ENCODE measurements at regions not wholly inside any gene's neighbourhood (a gene's known extent, or its start where the extent isn't known, plus 50 kb on each side); places are given as distances from the start of the nearest gene placed in this dataset.

- Histone ChIP-seq H3K4me1 (no peaks in the 10 kb centered on the region), H3K9me3 (replicated peaks) (no peaks in the 10 kb centered on the region), H3K27ac (replicated peaks) (no peak overlapping the region), H3K27me3 (ENCODE audit: low read depth) (peaks cover 24% of the 10 kb centered on the region), H3K36me3 (no peaks in the 10 kb centered on the region), H3K4me3 (no peak overlapping the region)
- TF ChIP-seq, protein P1, sequence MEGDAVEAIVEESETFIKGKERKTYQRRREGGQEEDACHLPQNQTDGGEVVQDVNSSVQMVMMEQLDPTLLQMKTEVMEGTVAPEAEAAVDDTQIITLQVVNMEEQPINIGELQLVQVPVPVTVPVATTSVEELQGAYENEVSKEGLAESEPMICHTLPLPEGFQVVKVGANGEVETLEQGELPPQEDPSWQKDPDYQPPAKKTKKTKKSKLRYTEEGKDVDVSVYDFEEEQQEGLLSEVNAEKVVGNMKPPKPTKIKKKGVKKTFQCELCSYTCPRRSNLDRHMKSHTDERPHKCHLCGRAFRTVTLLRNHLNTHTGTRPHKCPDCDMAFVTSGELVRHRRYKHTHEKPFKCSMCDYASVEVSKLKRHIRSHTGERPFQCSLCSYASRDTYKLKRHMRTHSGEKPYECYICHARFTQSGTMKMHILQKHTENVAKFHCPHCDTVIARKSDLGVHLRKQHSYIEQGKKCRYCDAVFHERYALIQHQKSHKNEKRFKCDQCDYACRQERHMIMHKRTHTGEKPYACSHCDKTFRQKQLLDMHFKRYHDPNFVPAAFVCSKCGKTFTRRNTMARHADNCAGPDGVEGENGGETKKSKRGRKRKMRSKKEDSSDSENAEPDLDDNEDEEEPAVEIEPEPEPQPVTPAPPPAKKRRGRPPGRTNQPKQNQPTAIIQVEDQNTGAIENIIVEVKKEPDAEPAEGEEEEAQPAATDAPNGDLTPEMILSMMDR (IDR thresholded peaks at IDR 0.05; ENCODE audit: borderline replicate concordance), result no peak
- DNase-seq, result no peak
- intact Hi-C loops (cut with micrococcal nuclease), result no loop called here
Measured at GRCh38 chr14:56040121-56040520, 78.1 kb upstream of the PELI2 start.

GRCh38 chr14:56044196-56044595 is 74.0 kb upstream of the PELI2 start:
- H3K27me3 ChIP-seq (ENCODE audit: low read depth), result peaks cover 13% of the 10 kb centered on the region
- H3K4me3 ChIP-seq, result no peak overlapping the region
- H3K36me3 ChIP-seq, result no peaks in the 10 kb centered on the region
- no peak for DNase-seq
- H3K9me3 ChIP-seq (replicated peaks), result no peaks in the 10 kb centered on the region
- intact Hi-C loops (cut with micrococcal nuclease), result no loop called here
- TF ChIP-seq, protein P1 (IDR thresholded peaks at IDR 0.05; ENCODE audit: borderline replicate concordance), result no peak
- H3K4me1 ChIP-seq, result no peaks in the 10 kb centered on the region
- no peak overlapping the region for H3K27ac ChIP-seq (replicated peaks)

DNA sequence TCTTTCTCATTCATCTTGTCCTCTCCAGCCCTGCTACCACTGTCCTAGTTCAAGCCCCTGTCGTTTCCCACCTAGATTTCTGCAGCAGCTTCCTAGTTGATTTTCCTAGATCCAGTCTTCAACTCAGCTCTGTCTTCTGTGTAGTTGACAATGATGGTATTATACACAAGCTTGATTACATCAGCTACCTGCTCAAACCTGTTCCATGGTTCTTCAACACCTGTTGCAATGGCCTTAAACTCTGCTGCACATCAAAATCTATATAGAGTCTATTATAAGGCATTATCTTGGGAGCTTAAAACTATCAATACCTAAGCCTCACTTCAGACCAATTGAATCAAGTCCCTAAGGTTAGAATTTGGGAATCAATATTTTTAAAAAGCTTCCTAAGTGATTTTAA is 71.7 kb upstream of the PELI2 start:
- H3K36me3 ChIP-seq, result no peaks in the 10 kb centered on the region
- peaks cover 5% of the 10 kb centered on the region for H3K27me3 ChIP-seq (ENCODE audit: low read depth)
- H3K9me3 ChIP-seq (replicated peaks), result no peaks in the 10 kb centered on the region
- TF ChIP-seq, protein P1 (IDR thresholded peaks at IDR 0.05; ENCODE audit: borderline replicate concordance), result no peak
- no peaks in the 10 kb centered on the region for H3K4me1 ChIP-seq
- intact Hi-C loops (cut with micrococcal nuclease), result no loop called here
- H3K27ac ChIP-seq (replicated peaks), result no peak overlapping the region
- DNase-seq, result no peak
- no peak overlapping the region for H3K4me3 ChIP-seq

GRCh38 chr14:56046996-56047395 is 71.2 kb upstream of the PELI2 start:
- Histone ChIP-seq H3K27ac (replicated peaks) (no peak overlapping the region), H3K36me3 (no peaks in the 10 kb centered on the region), H3K4me1 (no peaks in the 10 kb centered on the region), H3K9me3 (replicated peaks) (no peaks in the 10 kb centered on the region), H3K27me3 (ENCODE audit: low read depth) (peaks cover 5% of the 10 kb centered on the region), H3K4me3 (no peak overlapping the region)
- no peak for DNase-seq
- intact Hi-C loops (cut with micrococcal nuclease), result no loop called here
- TF ChIP-seq, protein P1 (IDR thresholded peaks at IDR 0.05; ENCODE audit: borderline replicate concordance), result no peak

- H3K27me3 ChIP-seq (ENCODE audit: low read depth), result no peaks in the 10 kb centered on the region
- no peak for DNase-seq
- no peaks in the 10 kb centered on the region for H3K9me3 ChIP-seq (replicated peaks)
- intact Hi-C loops (cut with micrococcal nuclease), result no loop called here
- no peak overlapping the region for H3K27ac ChIP-seq (replicated peaks)
- TF ChIP-seq, protein P1 (IDR thresholded peaks at IDR 0.05; ENCODE audit: borderline replicate concordance), result no peak
- no peaks in the 10 kb centered on the region for H3K36me3 ChIP-seq
- H3K4me1 ChIP-seq, result no peaks in the 10 kb centered on the region
- H3K4me3 ChIP-seq, result no peak overlapping the region
Measured at GRCh38 chr14:56049536-56049935, 68.7 kb upstream of the PELI2 start.

DNA sequence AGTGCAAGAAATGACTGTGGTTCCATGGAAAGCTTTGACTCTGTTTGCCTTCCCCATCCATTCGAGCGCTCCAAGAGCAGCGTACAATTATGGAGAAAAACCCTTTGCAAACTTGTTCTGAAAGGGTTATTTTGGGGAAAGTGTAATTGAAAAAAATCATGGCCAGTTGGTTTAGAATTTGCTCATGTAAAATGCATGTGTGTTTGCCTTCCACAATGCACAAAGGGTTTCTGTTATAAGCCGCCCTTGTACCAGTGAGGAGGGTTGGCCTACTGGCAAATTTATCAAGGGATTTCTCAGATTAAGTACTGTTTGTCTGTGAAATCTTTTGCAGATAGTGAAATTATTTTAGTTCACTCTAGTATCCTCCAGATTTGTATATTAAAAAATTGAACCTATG is 62.7 kb upstream of the PELI2 start:
- no peaks in the 10 kb centered on the region for H3K36me3 ChIP-seq
- no peaks in the 10 kb centered on the region for H3K9me3 ChIP-seq (replicated peaks)
- H3K27me3 ChIP-seq (ENCODE audit: low read depth), result peaks cover 16% of the 10 kb centered on the region
- DNase-seq, result no peak
- no peaks in the 10 kb centered on the region for H3K4me1 ChIP-seq
- TF ChIP-seq, protein P1 (IDR thresholded peaks at IDR 0.05; ENCODE audit: borderline replicate concordance), result no peak
- intact Hi-C loops (cut with micrococcal nuclease), result no loop called here
- no peak overlapping the region for H3K27ac ChIP-seq (replicated peaks)
- no peak overlapping the region for H3K4me3 ChIP-seq

Data from left ventricle myocardium inferior (tissue), 1 donor.